GM19372 (cell line): ENCODE measurements at regions not wholly inside any gene's neighbourhood (a gene's known extent, or its start where the extent isn't known, plus 50 kb on each side); places are given as distances from the start of the nearest gene placed in this dataset.

Experiments used
- ATAC-seq: cut with Tn5 transposase; IDR thresholded peaks from one replicate; pipeline ENCODE4 v1.9.1; 2021; ENCODE audit warnings: mild to moderate bottlenecking, low read depth, moderate library complexity; ENCODE audit not compliant: unreplicated experiment

DNA sequence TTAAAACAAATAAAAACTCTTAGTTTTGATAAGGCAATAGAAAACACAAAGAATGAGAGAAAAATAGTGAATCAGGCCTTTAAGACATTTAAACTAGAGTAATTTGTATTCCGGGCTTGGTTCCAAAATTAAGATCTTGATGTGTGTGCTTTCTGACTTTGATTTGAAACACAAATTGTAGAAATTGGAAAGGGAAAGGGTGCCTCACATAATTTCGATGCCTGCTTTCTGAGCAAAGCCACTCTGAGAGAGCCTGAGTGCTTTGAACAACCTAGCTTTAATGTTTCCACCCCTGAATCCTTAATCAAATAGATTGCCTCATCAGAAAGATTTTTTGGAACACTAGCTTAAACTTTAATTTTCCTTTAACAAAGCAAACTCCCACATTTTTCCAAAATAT, 666.8 kb downstream of the PCDH18 start:
- no peak for ATAC-seq

GRCh38 chr4:136864604-136865185, 667.6 kb downstream of the PCDH18 start:
- ATAC-seq: peak; percentile 87

GRCh38 chr4:136863756-136864155, 668.5 kb downstream of the PCDH18 start:
- no peak for ATAC-seq

DNA sequence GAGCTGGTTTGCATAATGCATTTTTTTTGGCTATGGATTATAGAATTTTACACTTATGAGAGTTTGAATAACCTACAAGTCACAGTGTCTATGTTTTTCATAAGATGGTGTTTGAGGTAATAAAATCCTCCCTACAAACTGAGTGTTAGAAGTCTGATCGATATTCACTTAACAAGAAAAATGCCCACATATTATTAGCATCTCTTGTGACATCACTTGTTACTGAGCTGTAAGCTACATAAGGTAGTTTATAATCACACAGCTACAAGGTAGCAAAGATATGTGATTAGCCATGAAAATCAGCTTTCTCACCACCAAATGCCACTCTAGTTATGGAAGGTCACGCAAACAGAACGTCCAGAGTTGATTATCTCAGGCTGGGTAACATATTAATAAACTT, 669.6 kb downstream of the PCDH18 start:
- ATAC-seq: no peak

GRCh38 chr4:136861091-136861490, 671.2 kb downstream of the PCDH18 start:
- no peak for ATAC-seq

GRCh38 chr4:136858903-136859302, 673.4 kb downstream of the PCDH18 start:
- ATAC-seq: no peak

GRCh38 chr4:136855886-136856285, 676.4 kb downstream of the PCDH18 start:
- no peak for ATAC-seq

- ATAC-seq: no peak
These were observed 681.8 kb downstream of the PCDH18 start for GRCh38 chr4:136850446-136850845.

DNA sequence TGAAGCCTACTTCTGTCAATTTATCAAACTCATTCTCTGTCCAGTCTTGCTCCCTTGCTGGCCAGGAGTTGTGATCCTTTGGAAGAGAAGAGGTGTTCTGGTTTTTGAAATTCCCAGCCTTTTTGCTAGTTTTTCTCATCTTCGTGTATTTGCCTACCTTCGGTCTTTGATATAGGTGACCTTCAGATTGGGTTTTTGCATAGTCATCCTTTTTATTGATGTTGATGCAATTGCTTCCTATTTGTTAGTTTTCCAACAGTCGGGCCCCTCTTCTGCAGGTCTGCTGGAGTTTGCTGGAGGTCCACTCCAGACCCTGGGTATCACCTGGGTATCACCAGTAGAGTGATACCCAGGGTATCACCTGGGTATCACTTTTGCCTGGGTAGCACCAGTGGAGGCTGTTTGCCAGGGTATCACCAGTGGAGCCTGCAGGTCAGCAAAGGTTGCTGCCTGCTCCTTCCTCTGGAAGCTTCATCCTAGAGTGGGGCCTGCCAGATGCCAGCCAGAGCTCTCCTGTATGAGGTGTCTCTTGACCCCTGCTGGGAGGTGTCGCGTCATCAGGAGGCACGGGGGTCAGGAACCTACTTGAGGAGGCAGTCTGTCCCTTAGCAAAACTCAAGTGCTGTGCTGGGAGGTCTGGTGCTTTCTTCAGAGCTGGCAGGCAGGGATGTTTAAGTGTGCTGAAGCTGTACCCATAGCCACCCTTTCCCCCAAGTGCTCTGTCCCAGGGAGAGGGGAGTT, 684.2 kb downstream of the PCDH18 start:
- no peak for ATAC-seq

- no peak for ATAC-seq
These were observed 690.8 kb downstream of the PCDH18 start for GRCh38 chr4:136841526-136841925.

- no peak for ATAC-seq
These were observed 693.7 kb downstream of the PCDH18 start for GRCh38 chr4:136838607-136839006.

DNA sequence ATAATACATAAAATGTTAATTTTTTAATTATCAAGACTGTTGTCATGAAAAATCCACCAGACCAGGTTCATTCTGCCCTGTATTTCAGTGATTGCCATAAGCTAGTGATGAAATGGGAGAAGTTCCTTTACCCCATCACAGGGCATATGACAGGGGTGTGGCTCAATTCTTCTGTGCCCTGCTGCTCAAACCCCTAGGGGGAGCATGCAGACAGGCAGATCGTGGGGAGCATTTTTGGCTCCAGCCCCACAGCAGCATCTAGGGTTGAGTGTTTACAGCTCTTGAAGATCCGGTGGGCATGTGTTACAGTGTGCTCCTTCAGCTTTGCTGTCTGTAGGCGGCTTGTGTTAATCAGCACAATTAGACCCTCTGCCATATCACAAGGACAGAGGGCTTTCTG, 700.7 kb downstream of the PCDH18 start:
- ATAC-seq: no peak

- no peak for ATAC-seq
These were observed 703.0 kb downstream of the PCDH18 start for GRCh38 chr4:136829280-136829679.

DNA sequence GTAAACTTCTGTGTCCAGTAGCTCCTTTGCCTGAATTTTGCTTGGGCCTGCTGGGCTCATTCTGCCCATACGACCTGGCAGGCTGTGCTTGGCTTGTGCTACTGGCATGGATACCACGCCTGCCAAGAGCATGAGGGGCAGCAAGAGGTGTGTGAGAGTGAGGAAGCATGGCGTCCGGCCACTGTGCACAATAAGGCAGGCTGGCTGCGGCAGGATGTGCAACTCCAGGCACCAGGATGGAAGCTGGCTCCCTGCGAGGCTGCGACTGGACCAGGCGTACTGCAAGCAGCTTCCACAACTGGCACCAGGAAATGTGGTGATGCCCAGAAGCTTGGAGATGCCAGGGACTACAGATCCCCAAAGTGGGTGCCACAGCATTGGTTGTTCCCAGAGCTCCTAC, 709.3 kb downstream of the PCDH18 start:
- no peak for ATAC-seq

GRCh38 chr4:136818811-136819330, 713.4 kb downstream of the PCDH18 start:
- no peak for ATAC-seq

GRCh38 chr4:136812100-136812880, 720.0 kb downstream of the PCDH18 start:
- no peak for ATAC-seq

DNA sequence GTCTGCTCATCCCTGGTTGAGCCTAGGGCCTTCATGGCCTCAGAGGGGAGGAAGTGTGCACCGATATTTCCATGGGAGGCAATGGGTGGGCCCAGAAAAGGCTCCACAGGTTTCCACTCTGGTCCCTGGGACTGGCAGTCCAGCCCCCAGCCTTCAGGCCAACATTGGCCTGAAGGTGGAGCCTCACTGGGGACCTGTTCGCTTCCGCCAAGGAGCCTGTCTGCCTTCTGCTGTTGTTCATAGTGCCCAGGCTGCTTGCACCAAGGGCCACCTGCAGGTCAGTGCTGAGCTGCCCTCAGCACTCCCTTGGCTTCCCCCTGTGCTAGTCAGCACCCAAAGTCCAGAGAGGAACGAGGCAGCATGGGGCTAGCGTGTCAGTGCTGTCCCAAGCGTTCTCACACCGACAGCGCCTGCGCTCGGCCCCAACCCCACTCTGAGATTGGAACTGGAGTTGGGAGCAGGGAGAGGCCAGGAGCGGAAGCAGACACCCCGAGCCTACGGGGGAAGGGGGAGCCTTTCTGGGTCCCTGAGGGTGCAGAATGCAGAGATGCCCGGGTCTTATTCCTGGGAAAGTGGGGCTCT, 720.7 kb downstream of the PCDH18 start:
- ATAC-seq: no peak

- ATAC-seq: no peak
These were observed 721.7 kb downstream of the PCDH18 start for GRCh38 chr4:136810626-136811025.

DNA sequence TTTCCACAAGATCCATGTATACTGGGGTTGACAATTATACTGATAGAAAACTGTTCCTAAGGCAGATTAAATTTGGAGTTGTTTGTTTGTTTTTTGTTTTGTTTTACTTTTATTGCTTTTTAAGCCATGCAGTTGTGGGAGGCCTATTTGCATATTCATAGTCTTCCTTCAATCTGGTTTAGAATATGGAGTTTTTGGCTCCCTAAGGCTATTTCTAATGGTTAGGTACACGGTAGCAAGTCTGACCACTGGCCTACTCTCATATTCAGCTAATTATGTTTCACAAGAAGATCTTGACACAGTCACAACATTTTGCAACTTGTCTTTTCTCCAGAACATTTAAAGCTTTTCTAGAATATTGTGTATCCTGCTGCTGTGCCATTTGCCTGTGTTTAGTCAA, 725.5 kb downstream of the PCDH18 start:
- no peak for ATAC-seq

- no peak for ATAC-seq
These were observed 726.7 kb downstream of the PCDH18 start for GRCh38 chr4:136805617-136806016.

DNA sequence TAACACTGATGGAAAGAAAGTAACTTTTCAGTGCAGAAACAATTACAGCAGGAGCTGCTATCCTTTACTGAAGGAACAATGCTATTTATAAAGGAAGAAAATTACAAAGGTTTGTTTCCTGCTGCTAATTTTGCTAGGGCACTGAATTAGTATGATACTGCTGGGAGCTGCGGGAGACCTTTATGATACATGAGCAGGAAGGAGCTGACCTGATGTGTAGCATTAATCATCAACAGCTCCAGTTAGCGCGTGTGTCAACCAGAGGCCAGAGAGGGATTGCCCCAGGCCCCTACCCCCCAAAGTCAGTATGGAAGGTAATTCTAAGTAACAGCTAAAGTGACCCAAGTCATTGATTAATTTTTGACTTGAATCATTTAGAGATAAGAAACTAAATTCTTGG, 728.9 kb downstream of the PCDH18 start:
- ATAC-seq: no peak
